Esophagus squamous epithelium (tissue), 4 donors: ENCODE measurements at regions not wholly inside any gene's neighbourhood (a gene's known extent, or its start where the extent isn't known, plus 50 kb on each side); places are given as distances from the start of the nearest gene placed in this dataset.

ENCODE experiments used
- CTCF ChIP-seq, 6 experiments: fragments of 450-650 bp in 4 of 6; fragments of 200-600 bp in 2 of 6; sonication (generic) in 2 of 6; IDR thresholded peaks; one replicate each; pipeline ENCODE4 v1.5.1; 2016 to 2019; ENCODE audit warnings: antibody characterized with exemption in 6 of 6, mild to moderate bottlenecking in 4 of 6, moderate library complexity in 4 of 6
- POLR2A ChIP-seq, 4 donors: fragments of 450-650 bp; IDR thresholded peaks; one replicate each; pipeline ENCODE4 v1.6.1; 2017; ENCODE audit warnings: antibody characterized with exemption in 4 of 4, mild to moderate bottlenecking in 4 of 4, moderate library complexity in 3 of 4

GRCh38 chr6:86581833-86582232, 355.5 kb upstream of the HTR1E start:
- TF ChIP-seq CTCF (IDR thresholded peaks at IDR 0.05) (no peak), POLR2A (IDR thresholded peaks at IDR 0.05) (no peak)
